ENCODE measurements at regions not wholly inside any gene's neighbourhood (a gene's known extent, or its start where the extent isn't known, plus 50 kb on each side); places are given as distances from the start of the nearest gene placed in this dataset.

DNA sequence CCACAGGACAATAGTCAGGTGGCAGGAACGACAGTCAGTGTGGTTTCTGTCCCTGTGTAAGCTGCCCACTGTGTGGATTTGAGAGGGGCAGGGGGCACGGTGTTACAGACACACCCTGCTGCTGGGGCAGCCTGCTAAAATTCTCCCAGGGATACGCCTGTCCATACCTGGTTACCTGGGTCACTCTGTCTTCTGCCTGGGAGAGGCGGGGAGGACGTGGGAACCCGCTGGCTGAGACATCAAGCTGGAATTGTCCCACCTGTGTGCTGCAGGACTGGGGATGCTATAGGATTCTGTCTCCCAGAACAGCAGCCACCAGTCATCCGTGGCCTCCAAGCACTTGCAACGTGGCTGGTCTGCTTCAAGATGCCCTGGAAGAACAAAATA, 63.8 kb upstream of the LINC01488 start:
- no TSS peak for BruUV-seq (replicated peaks)
- POLR2A ChIA-PET = no interaction called here
- TF ChIP-seq, protein P1, sequence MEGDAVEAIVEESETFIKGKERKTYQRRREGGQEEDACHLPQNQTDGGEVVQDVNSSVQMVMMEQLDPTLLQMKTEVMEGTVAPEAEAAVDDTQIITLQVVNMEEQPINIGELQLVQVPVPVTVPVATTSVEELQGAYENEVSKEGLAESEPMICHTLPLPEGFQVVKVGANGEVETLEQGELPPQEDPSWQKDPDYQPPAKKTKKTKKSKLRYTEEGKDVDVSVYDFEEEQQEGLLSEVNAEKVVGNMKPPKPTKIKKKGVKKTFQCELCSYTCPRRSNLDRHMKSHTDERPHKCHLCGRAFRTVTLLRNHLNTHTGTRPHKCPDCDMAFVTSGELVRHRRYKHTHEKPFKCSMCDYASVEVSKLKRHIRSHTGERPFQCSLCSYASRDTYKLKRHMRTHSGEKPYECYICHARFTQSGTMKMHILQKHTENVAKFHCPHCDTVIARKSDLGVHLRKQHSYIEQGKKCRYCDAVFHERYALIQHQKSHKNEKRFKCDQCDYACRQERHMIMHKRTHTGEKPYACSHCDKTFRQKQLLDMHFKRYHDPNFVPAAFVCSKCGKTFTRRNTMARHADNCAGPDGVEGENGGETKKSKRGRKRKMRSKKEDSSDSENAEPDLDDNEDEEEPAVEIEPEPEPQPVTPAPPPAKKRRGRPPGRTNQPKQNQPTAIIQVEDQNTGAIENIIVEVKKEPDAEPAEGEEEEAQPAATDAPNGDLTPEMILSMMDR (IDR thresholded peaks at IDR 0.05; ENCODE audit: insufficient read depth in 1 of 2, low read depth in 1 of 2, low read length in 1 of 2, severe bottlenecking in 1 of 2, unreplicated experiment in 1 of 2) = no peak
- H3K27me3 Mint-ChIP-seq (ENCODE audit: insufficient read depth, unreplicated experiment) = no peaks in the 10 kb centered on the region
- no peaks in the 10 kb centered on the region for H3K36me3 ChIP-seq (ENCODE audit: control insufficient read depth, insufficient read depth, low read length)
- CTCF ChIA-PET = no interaction called here
- intact Hi-C loops (cut with micrococcal nuclease; ENCODE audit: unreplicated experiment) = no loop called here
- no peaks in the 10 kb centered on the region for H3K27me3 ChIP-seq (replicated peaks; ENCODE audit: control insufficient read depth, insufficient read depth, low read length)
- DNase-seq = no peak
- H3K9me3 Mint-ChIP-seq (ENCODE audit: unreplicated experiment) = peaks cover 9% of the 10 kb centered on the region
- peak overlapping the region; percentile 42 for H3K27ac Mint-ChIP-seq (ENCODE audit: unreplicated experiment)
- H3K4me3 ChIP-seq (ENCODE audit: low read depth, low read length) = no peak overlapping the region
- H3K4me3 Mint-ChIP-seq (ENCODE audit: unreplicated experiment) = no peak overlapping the region
- peaks cover 6% of the 10 kb centered on the region for H3K36me3 Mint-ChIP-seq (ENCODE audit: insufficient read depth, unreplicated experiment)
- H3K4me1 ChIP-seq = peaks cover 25% of the 10 kb centered on the region
- peaks cover 27% of the 10 kb centered on the region for H3K4me1 Mint-ChIP-seq (ENCODE audit: low read depth, unreplicated experiment)
- no peaks in the 10 kb centered on the region for H3K9me3 ChIP-seq

DNA sequence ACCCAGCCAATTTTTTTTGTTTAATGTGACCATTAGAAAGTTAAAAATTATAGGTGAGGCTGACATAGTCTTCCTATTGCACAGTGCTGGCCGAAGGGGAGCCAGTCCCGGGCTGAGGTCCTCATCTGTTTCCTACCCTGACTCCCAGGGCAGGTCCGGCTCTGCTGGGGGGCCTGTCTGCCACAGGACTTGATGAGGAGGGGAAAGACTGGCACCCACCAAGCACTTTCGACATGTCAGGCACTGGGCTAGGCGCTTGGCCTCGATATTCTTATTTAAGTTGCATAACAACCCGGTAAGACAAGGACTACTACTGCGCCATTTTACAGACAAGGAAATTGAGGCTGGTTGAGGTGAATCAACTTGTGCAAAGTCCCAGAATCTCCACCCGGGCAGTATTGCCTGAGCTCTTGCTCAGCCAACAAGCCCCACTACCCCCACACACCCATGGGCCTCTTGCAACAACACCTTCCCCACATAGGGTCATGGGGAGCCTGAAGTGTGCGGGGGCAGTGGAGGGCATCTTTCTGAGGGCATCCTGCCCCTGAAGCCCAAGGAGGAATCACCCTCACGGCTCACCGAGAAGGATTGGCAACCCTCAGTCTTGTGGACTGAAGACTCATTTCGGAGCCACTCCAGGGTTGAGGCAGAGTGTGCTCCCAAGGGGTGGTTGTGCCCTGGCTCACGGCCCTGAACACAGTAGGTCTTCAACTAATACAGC, 62.7 kb upstream of the LINC01488 start:
- Mint-ChIP-seq H3K36me3 (ENCODE audit: insufficient read depth, unreplicated experiment) (peaks cover 6% of the 10 kb centered on the region), H3K4me1 (ENCODE audit: low read depth, unreplicated experiment) (peaks cover 32% of the 10 kb centered on the region), H3K9me3 (ENCODE audit: unreplicated experiment) (peaks cover 9% of the 10 kb centered on the region), H3K27me3 (ENCODE audit: insufficient read depth, unreplicated experiment) (no peaks in the 10 kb centered on the region), H3K4me3 (ENCODE audit: unreplicated experiment) (no peak overlapping the region), H3K27ac (ENCODE audit: unreplicated experiment) (peak overlapping the region; percentile 37)
- CTCF ChIA-PET = no interaction called here
- Histone ChIP-seq H3K9me3 (no peaks in the 10 kb centered on the region), H3K27me3 (replicated peaks; ENCODE audit: control insufficient read depth, insufficient read depth, low read length) (no peaks in the 10 kb centered on the region), H3K4me3 (ENCODE audit: low read depth, low read length) (no peak overlapping the region), H3K4me1 (peaks cover 25% of the 10 kb centered on the region), H3K36me3 (ENCODE audit: control insufficient read depth, insufficient read depth, low read length) (no peaks in the 10 kb centered on the region)
- POLR2A ChIA-PET = no interaction called here
- intact Hi-C loops (cut with micrococcal nuclease; ENCODE audit: unreplicated experiment) = no loop called here
- no peak for DNase-seq
- no TSS peak for BruUV-seq (replicated peaks)
- TF ChIP-seq, protein P1 (IDR thresholded peaks at IDR 0.05; ENCODE audit: insufficient read depth in 1 of 2, low read depth in 1 of 2, low read length in 1 of 2, severe bottlenecking in 1 of 2, unreplicated experiment in 1 of 2) = no peak

DNA sequence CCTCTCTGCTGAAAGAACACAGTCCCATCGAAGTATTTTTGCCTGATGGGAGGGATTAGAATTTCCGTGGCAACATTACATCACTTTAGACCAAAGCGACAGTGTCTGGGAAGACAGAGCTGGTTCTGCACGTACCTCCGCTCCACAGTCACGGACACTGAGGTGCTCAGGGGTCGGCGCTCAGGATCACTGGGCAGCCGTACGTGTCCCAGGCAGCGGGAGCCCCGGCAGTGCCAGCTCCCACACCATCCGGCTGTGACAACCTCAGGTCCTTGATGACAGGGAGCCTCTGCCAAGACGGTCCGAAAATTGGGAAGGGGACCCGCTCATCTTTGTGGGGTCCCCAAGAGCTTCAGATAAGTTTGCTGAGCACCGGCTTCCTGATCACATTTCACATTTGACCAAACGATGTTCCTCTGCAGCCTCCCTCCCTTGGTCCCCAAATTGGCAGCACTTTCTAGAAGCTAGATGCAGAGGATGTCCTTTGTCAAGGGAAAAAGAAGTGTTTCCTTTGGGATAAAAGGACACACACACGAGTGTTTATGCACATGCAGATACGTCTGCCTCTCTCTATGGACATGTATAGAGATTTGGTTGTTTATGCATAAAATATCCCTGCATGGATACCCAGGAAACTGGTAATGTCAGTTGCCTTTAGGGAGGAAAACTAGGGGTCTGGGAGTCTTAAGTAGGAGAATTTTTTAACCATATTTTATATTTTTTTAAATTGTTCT, 61.6 kb upstream of the LINC01488 start:
- Mint-ChIP-seq H3K27ac (ENCODE audit: unreplicated experiment) (peak overlapping the region; percentile 94), H3K36me3 (ENCODE audit: insufficient read depth, unreplicated experiment) (peaks cover 6% of the 10 kb centered on the region), H3K27me3 (ENCODE audit: insufficient read depth, unreplicated experiment) (no peaks in the 10 kb centered on the region), H3K4me1 (ENCODE audit: low read depth, unreplicated experiment) (peaks cover 32% of the 10 kb centered on the region), H3K4me3 (ENCODE audit: unreplicated experiment) (no peak overlapping the region), H3K9me3 (ENCODE audit: unreplicated experiment) (peaks cover 6% of the 10 kb centered on the region)
- Histone ChIP-seq H3K27me3 (replicated peaks; ENCODE audit: control insufficient read depth, insufficient read depth, low read length) (no peaks in the 10 kb centered on the region), H3K4me1 (peaks cover 25% of the 10 kb centered on the region), H3K36me3 (ENCODE audit: control insufficient read depth, insufficient read depth, low read length) (no peaks in the 10 kb centered on the region), H3K9me3 (peaks cover 7% of the 10 kb centered on the region), H3K4me3 (ENCODE audit: low read depth, low read length) (no peak overlapping the region)
- intact Hi-C loops (cut with micrococcal nuclease; ENCODE audit: unreplicated experiment) = loop anchor here (2.0 kb wide), 1 partner anchor 17 kb away; no protein-coding TSS in a partner anchor
- ChIA-PET POLR2A (interaction anchor here (0.7 to 1.0 kb wide), 3 partner anchors 16 to 77 kb away, joined by 3 to 6 read pairs (median 4); no protein-coding TSS in a partner anchor), CTCF (interaction anchor here (1.2 to 1.4 kb wide), 2 partner anchors 16 to 17 kb away, joined by 3 to 5 read pairs; no protein-coding TSS in a partner anchor)
- TF ChIP-seq, protein P1 (IDR thresholded peaks at IDR 0.05; ENCODE audit: insufficient read depth in 1 of 2, low read depth in 1 of 2, low read length in 1 of 2, severe bottlenecking in 1 of 2, unreplicated experiment in 1 of 2) = no peak
- BruUV-seq (replicated peaks) = TSS peak; percentile 89
- no peak for DNase-seq

Data from Caco-2 (cell line).